ENCODE measurements at regions not wholly inside any gene's neighbourhood (a gene's known extent, or its start where the extent isn't known, plus 50 kb on each side); places are given as distances from the start of the nearest gene placed in this dataset.

- DNase-seq (ENCODE audit: low read depth), result no peak
- TF ChIP-seq CTCF (IDR thresholded peaks at IDR 0.05; ENCODE audit: control insufficient read depth, extremely low read depth, insufficient read depth), result 0 out of 2 replicates have a peak, but pooled peaks have one; percentile 14
- H3K4me3 ChIP-seq (ENCODE audit: low read depth, low read length), result peak overlapping the region; percentile 33
Observed at GRCh38 chr6:87832025-87832825, 130.2 kb upstream of the AKIRIN2 start.

GRCh38 chr6:87830907-87831306 is 128.9 kb upstream of the AKIRIN2 start:
- no peak overlapping the region for H3K4me3 ChIP-seq (ENCODE audit: low read depth, low read length)
- TF ChIP-seq CTCF (IDR thresholded peaks at IDR 0.05; ENCODE audit: control insufficient read depth, extremely low read depth, insufficient read depth), result no peak
- DNase-seq (ENCODE audit: low read depth), result no peak

- no peak overlapping the region for H3K4me3 ChIP-seq (ENCODE audit: low read depth, low read length)
- DNase-seq (ENCODE audit: low read depth), result no peak
- TF ChIP-seq CTCF (IDR thresholded peaks at IDR 0.05; ENCODE audit: control insufficient read depth, extremely low read depth, insufficient read depth), result no peak
Observed at GRCh38 chr6:87829622-87830121, 127.6 kb upstream of the AKIRIN2 start.

GRCh38 chr6:87828044-87828443 is 126.0 kb upstream of the AKIRIN2 start:
- H3K4me3 ChIP-seq (ENCODE audit: low read depth, low read length), result no peak overlapping the region
- TF ChIP-seq CTCF (IDR thresholded peaks at IDR 0.05; ENCODE audit: control insufficient read depth, extremely low read depth, insufficient read depth), result no peak
- DNase-seq (ENCODE audit: low read depth), result no peak

GRCh38 chr6:87827346-87827745 is 125.3 kb upstream of the AKIRIN2 start:
- DNase-seq (ENCODE audit: low read depth), result no peak
- H3K4me3 ChIP-seq (ENCODE audit: low read depth, low read length), result no peak overlapping the region
- TF ChIP-seq CTCF (IDR thresholded peaks at IDR 0.05; ENCODE audit: control insufficient read depth, extremely low read depth, insufficient read depth), result no peak

GRCh38 chr6:87826424-87826823 is 124.4 kb upstream of the AKIRIN2 start:
- DNase-seq (ENCODE audit: low read depth), result no peak
- no peak for TF ChIP-seq CTCF (IDR thresholded peaks at IDR 0.05; ENCODE audit: control insufficient read depth, extremely low read depth, insufficient read depth)
- H3K4me3 ChIP-seq (ENCODE audit: low read depth, low read length), result no peak overlapping the region

- no peak overlapping the region for H3K4me3 ChIP-seq (ENCODE audit: low read depth, low read length)
Observed at GRCh38 chr6:87825821-87826221, 123.8 kb upstream of the AKIRIN2 start.

More at GRCh38 chr6:87825821-87826221, 123.8 kb upstream of the AKIRIN2 start:
- no peak for TF ChIP-seq CTCF (IDR thresholded peaks at IDR 0.05; ENCODE audit: control insufficient read depth, extremely low read depth, insufficient read depth)
- no peak for DNase-seq (ENCODE audit: low read depth)
